ENCODE measurements at regions not wholly inside any gene's neighbourhood (a gene's known extent, or its start where the extent isn't known, plus 50 kb on each side); places are given as distances from the start of the nearest gene placed in this dataset.
"Not testable (repeated sequence)": the region's sequence is repeated elsewhere in the genome, so short reads cannot be mapped to it uniquely, and the experiment has no call there.

GRCh38 chr14:105646711-105647281 lies 120.4 kb downstream of the TMEM121 start:
- not testable (repeated sequence) for H3K27ac ChIP-seq (ENCODE audit: low read length); H3K27me3 ChIP-seq (ENCODE audit: control insufficient read depth, insufficient read depth, low read length); H3K4me3 ChIP-seq (ENCODE audit: low read length); DNase-seq; H3K4me1 ChIP-seq (ENCODE audit: control insufficient read depth, insufficient read depth, low read length); H3K36me3 ChIP-seq (ENCODE audit: control insufficient read depth, insufficient read depth, low read length)
- WGBS (ENCODE audit: insufficient coverage, low lambda C conversion rate): no CpG with 5 or more reads among the region's 7 CpGs
- H3K9me3 ChIP-seq (ENCODE audit: control insufficient read depth, low read depth, low read length): peaks cover 24% of the 10 kb centered on the region

- H3K27me3 ChIP-seq (ENCODE audit: control insufficient read depth, insufficient read depth, low read length); H3K4me1 ChIP-seq (ENCODE audit: control insufficient read depth, insufficient read depth, low read length); H3K36me3 ChIP-seq (ENCODE audit: control insufficient read depth, insufficient read depth, low read length); H3K27ac ChIP-seq (ENCODE audit: low read length); H3K4me3 ChIP-seq (ENCODE audit: low read length); DNase-seq: not testable (repeated sequence)
- no CpG with 5 or more reads among the region's 7 CpGs for WGBS (ENCODE audit: insufficient coverage, low lambda C conversion rate)
- H3K9me3 ChIP-seq (ENCODE audit: control insufficient read depth, low read depth, low read length): peaks cover 20% of the 10 kb centered on the region
Observed at GRCh38 chr14:105647426-105647783, 121.0 kb downstream of the TMEM121 start.

DNA sequence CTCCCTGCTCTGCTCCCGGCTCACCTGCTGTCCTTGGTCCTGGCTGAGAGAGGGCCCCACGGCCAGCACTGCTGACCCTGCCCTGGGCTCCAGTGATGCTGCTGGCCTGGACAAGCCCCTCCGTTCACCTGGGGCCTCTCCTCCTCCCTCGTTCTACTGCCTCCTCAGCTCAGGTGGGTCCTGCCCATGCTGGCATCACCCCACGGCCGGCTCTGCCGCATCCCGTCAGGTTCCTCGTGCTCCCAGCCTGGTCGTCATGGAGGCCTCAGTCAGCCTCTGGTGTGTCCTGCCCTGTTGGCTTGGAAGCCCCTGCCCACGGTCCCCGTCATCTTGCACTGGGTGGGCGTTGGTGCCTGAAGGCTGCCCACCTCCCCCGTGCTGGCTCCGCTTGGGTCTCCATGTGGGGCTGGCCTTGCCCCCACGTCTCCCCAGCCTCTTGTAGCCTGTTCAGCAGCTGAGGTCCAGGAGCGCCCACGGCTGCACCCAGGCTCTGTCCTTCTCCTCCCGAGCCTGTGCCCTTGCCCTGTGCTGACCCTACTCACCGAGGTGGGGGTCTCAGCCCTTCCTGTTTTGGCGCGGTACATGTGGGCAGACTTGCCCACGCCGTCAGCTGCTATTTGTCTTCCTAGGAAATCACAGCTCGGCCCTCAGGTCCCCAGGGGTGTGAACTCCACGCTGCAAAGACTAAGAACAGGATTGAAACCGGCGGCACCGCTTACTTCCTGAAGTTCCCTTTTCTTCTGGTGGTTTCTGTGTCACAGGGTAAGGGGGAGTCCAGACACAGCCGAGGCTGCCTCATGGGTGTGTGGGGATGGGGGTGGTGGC lies 121.6 kb downstream of the TMEM121 start:
- Histone ChIP-seq H3K27me3 (ENCODE audit: control insufficient read depth, insufficient read depth, low read length) (no peaks in the 10 kb centered on the region), H3K4me3 (ENCODE audit: low read length) (no peak overlapping the region), H3K4me1 (ENCODE audit: control insufficient read depth, insufficient read depth, low read length) (no peaks in the 10 kb centered on the region), H3K27ac (ENCODE audit: low read length) (no peak overlapping the region), H3K36me3 (ENCODE audit: control insufficient read depth, insufficient read depth, low read length) (no peaks in the 10 kb centered on the region), H3K9me3 (ENCODE audit: control insufficient read depth, low read depth, low read length) (peaks cover 20% of the 10 kb centered on the region)
- no peak for DNase-seq
- WGBS (ENCODE audit: insufficient coverage, low lambda C conversion rate): no CpG with 5 or more reads among the region's 30 CpGs

- not testable (repeated sequence) for H3K36me3 ChIP-seq (ENCODE audit: control insufficient read depth, insufficient read depth, low read length); H3K27me3 ChIP-seq (ENCODE audit: control insufficient read depth, insufficient read depth, low read length); DNase-seq; H3K27ac ChIP-seq (ENCODE audit: low read length); H3K4me1 ChIP-seq (ENCODE audit: control insufficient read depth, insufficient read depth, low read length); H3K4me3 ChIP-seq (ENCODE audit: low read length)
- no CpG with 5 or more reads among the region's 13 CpGs for WGBS (ENCODE audit: insufficient coverage, low lambda C conversion rate)
- H3K9me3 ChIP-seq (ENCODE audit: control insufficient read depth, low read depth, low read length): peaks cover 20% of the 10 kb centered on the region
Observed at GRCh38 chr14:105648609-105649535, 122.5 kb downstream of the TMEM121 start.

DNA sequence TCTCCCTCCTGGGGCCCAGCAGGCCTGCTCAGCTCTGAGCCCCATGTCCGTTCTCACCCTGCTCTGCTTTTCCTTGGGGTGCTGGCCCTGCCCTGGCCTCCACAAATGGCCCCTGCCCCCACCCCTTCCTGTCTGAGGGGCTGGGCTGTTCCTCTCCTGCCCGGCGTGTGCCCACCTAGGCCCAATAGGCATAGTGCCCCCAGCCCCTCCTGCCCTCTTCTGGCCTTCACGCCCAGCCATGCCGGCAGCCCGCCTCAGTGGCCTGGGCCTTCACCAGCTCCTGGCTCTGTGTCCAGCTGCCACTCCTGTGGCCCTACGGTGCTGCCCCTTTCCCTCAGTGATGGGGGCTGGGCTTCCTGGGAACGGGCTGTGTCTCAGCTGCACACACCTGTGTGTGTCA lies 125.9 kb downstream of the TMEM121 start:
- H3K4me3 ChIP-seq (ENCODE audit: low read length); DNase-seq; H3K27me3 ChIP-seq (ENCODE audit: control insufficient read depth, insufficient read depth, low read length); H3K4me1 ChIP-seq (ENCODE audit: control insufficient read depth, insufficient read depth, low read length); H3K9me3 ChIP-seq (ENCODE audit: control insufficient read depth, low read depth, low read length); H3K36me3 ChIP-seq (ENCODE audit: control insufficient read depth, insufficient read depth, low read length); H3K27ac ChIP-seq (ENCODE audit: low read length): not testable (repeated sequence)
- no CpG with 5 or more reads among the region's 8 CpGs for WGBS (ENCODE audit: insufficient coverage, low lambda C conversion rate)

DNA sequence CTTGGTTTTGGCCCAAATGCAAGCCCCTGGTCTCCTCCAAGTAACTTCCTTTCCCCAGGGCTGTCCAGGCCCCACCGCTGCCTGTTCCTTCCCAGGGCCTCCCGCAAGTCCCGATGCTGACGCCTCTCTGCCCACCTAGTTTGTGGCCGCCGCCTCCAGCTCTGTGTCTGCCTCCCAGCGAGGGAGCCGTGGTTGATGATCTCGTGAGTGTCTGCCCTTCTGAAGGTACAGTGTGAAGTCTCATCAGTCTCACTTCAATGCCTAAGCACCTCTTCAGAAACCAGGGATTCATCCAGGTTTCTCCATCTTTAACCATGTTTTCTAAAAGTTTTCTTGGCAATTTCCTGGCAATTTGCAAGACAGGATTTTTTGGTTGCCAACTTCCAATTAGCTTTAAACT lies 127.5 kb downstream of the TMEM121 start:
- not testable (repeated sequence) for H3K9me3 ChIP-seq (ENCODE audit: control insufficient read depth, low read depth, low read length); H3K4me3 ChIP-seq (ENCODE audit: low read length); H3K27ac ChIP-seq (ENCODE audit: low read length); H3K36me3 ChIP-seq (ENCODE audit: control insufficient read depth, insufficient read depth, low read length); H3K27me3 ChIP-seq (ENCODE audit: control insufficient read depth, insufficient read depth, low read length); H3K4me1 ChIP-seq (ENCODE audit: control insufficient read depth, insufficient read depth, low read length); DNase-seq
- no CpG with 5 or more reads among the region's 9 CpGs for WGBS (ENCODE audit: insufficient coverage, low lambda C conversion rate)

GRCh38 chr14:105659255-105659654 lies 132.9 kb downstream of the TMEM121 start:
- WGBS (ENCODE audit: insufficient coverage, low lambda C conversion rate): 100% methylated on average over 1 of the region's 2 CpGs
- H3K27ac ChIP-seq (ENCODE audit: low read length); H3K4me1 ChIP-seq (ENCODE audit: control insufficient read depth, insufficient read depth, low read length); H3K27me3 ChIP-seq (ENCODE audit: control insufficient read depth, insufficient read depth, low read length); H3K36me3 ChIP-seq (ENCODE audit: control insufficient read depth, insufficient read depth, low read length); H3K4me3 ChIP-seq (ENCODE audit: low read length); DNase-seq; H3K9me3 ChIP-seq (ENCODE audit: control insufficient read depth, low read depth, low read length): not testable (repeated sequence)

DNA sequence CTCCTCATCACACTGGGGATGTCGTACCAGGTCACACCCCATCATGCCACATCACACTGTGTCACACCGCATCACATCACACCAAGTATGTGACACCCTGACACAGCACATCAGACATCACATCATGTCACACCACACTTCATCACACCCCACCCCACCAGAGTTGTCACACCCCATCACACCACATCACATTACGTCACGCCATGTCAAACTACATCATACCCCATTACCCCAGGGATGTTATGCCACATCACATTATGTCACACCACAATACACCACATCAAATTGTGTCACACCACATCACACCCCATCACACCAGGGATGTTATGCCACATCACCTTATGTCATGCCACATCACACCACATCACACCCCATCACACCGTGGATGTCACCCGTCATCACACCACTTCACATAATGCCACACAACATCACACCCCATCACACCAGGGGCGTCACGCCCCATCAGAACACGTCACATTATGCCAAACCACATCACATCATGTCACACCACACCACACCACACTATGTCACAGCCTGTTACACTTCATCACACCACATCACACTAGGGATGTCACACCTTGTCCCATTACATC lies 133.6 kb downstream of the TMEM121 start:
- DNase-seq: no peak
- Histone ChIP-seq H3K36me3 (ENCODE audit: control insufficient read depth, insufficient read depth, low read length) (no peaks in the 10 kb centered on the region), H3K9me3 (ENCODE audit: control insufficient read depth, low read depth, low read length) (peaks cover 13% of the 10 kb centered on the region), H3K27ac (ENCODE audit: low read length) (no peak overlapping the region), H3K4me3 (ENCODE audit: low read length) (no peak overlapping the region), H3K4me1 (ENCODE audit: control insufficient read depth, insufficient read depth, low read length) (no peaks in the 10 kb centered on the region), H3K27me3 (ENCODE audit: control insufficient read depth, insufficient read depth, low read length) (no peaks in the 10 kb centered on the region)
- no CpG with 5 or more reads among the region's 9 CpGs for WGBS (ENCODE audit: insufficient coverage, low lambda C conversion rate)

DNA sequence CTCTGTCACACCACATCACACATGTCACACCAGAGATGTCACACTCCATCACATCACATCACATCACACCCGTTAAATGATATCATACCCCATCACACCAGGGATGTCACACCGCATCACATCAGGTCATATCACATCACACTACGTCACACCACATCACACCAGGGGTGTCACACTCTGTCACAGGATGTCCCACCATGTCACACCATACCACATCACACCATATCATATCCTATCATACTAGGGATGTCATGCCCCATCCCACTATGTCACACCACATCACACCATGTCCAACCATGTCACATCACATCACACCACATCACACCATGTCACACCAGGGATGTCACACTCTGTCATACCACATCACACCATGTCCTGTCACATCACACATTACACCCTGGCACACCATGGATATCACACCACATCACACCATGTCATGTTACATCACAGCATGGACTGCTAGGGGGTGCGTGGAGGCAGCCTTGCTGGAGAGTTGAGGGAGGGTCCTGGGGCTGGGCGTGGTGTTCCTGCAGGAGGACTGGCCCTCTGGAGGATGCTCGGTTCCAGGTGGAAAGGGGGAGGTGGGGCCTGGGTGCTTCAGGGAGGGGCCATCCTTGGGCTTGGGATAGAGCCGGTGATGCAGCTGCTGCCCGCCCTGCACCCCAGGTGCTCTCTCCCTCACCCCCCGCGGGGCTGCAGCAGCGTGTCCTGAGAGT lies 134.6 kb downstream of the TMEM121 start:
- H3K9me3 ChIP-seq (ENCODE audit: control insufficient read depth, low read depth, low read length): peaks cover 18% of the 10 kb centered on the region
- no peaks in the 10 kb centered on the region for H3K27me3 ChIP-seq (ENCODE audit: control insufficient read depth, insufficient read depth, low read length)
- H3K4me3 ChIP-seq (ENCODE audit: low read length): no peak overlapping the region
- no peaks in the 10 kb centered on the region for H3K4me1 ChIP-seq (ENCODE audit: control insufficient read depth, insufficient read depth, low read length)
- no peak for DNase-seq
- no peak overlapping the region for H3K27ac ChIP-seq (ENCODE audit: low read length)
- no peaks in the 10 kb centered on the region for H3K36me3 ChIP-seq (ENCODE audit: control insufficient read depth, insufficient read depth, low read length)
- WGBS (ENCODE audit: insufficient coverage, low lambda C conversion rate): no CpG with 5 or more reads among the region's 11 CpGs

- not testable (repeated sequence) for H3K36me3 ChIP-seq (ENCODE audit: control insufficient read depth, insufficient read depth, low read length); H3K4me3 ChIP-seq (ENCODE audit: low read length); H3K27me3 ChIP-seq (ENCODE audit: control insufficient read depth, insufficient read depth, low read length); H3K4me1 ChIP-seq (ENCODE audit: control insufficient read depth, insufficient read depth, low read length); DNase-seq; H3K27ac ChIP-seq (ENCODE audit: low read length)
- WGBS (ENCODE audit: insufficient coverage, low lambda C conversion rate): no CpG with 5 or more reads among the region's 11 CpGs
- peaks cover 18% of the 10 kb centered on the region for H3K9me3 ChIP-seq (ENCODE audit: control insufficient read depth, low read depth, low read length)
Observed at GRCh38 chr14:105662043-105662442, 135.7 kb downstream of the TMEM121 start.

Measured in large intestine (tissue), 3 donors.